ENCODE measurements at regions not wholly inside any gene's neighbourhood (a gene's known extent, or its start where the extent isn't known, plus 50 kb on each side); places are given as distances from the start of the nearest gene placed in this dataset.

- TF ChIP-seq CTCF (IDR thresholded peaks at IDR 0.05): no peak
- DNase-seq (ENCODE audit: low spot score) (no peak), ATAC-seq (ENCODE audit: low FRiP score) (no peak)
These were observed 488.5 kb downstream of the EIPR1 start for GRCh38 chr2:2889141-2889540.

- TF ChIP-seq CTCF (IDR thresholded peaks at IDR 0.05): no peak
- DNase-seq (ENCODE audit: low spot score) (no peak), ATAC-seq (ENCODE audit: low FRiP score) (no peak)
These were observed 489.7 kb downstream of the EIPR1 start for GRCh38 chr2:2887772-2888387.

GRCh38 chr2:2886922-2887321 is 490.7 kb downstream of the EIPR1 start:
- DNase-seq (ENCODE audit: low spot score) (no peak), ATAC-seq (ENCODE audit: low FRiP score) (no peak)
- no peak for TF ChIP-seq CTCF (IDR thresholded peaks at IDR 0.05)

GRCh38 chr2:2881499-2881898 is 496.1 kb downstream of the EIPR1 start:
- DNase-seq (ENCODE audit: low spot score) (no peak), ATAC-seq (ENCODE audit: low FRiP score) (no peak)
- no peak for TF ChIP-seq CTCF (IDR thresholded peaks at IDR 0.05)

- TF ChIP-seq CTCF (IDR thresholded peaks at IDR 0.05): no peak
- ATAC-seq (ENCODE audit: low FRiP score): no peak
- no peak for DNase-seq (ENCODE audit: low spot score)
These were observed 496.7 kb downstream of the EIPR1 start for GRCh38 chr2:2880938-2881337.

GRCh38 chr2:2879781-2880180 is 497.8 kb downstream of the EIPR1 start:
- ATAC-seq (ENCODE audit: low FRiP score) (no peak), DNase-seq (ENCODE audit: low spot score) (no peak)
- TF ChIP-seq CTCF (IDR thresholded peaks at IDR 0.05): no peak

GRCh38 chr2:2879071-2879470 is 498.5 kb downstream of the EIPR1 start:
- no peak for ATAC-seq (ENCODE audit: low FRiP score)
- no peak for TF ChIP-seq CTCF (IDR thresholded peaks at IDR 0.05)
- DNase-seq (ENCODE audit: low spot score): no peak
